Tibial artery (tissue), 4 donors: ENCODE measurements at regions not wholly inside any gene's neighbourhood (a gene's known extent, or its start where the extent isn't known, plus 50 kb on each side); places are given as distances from the start of the nearest gene placed in this dataset.

ENCODE experiments used
- DNase-seq, 2 donors: peaks; one replicate each; pipeline ENCODE4 v3.0.0-alpha.2; 2019
- H3K27ac ChIP-seq, 2 donors: fragments of 200-600 bp; sonication (generic) in 1 of 2; 1 replicate in 1 of 2; 2 replicates in 1 of 2; pipeline ENCODE4 v1.5.1; 2018 to 2019; ENCODE audit warnings: mild to moderate bottlenecking in 1 of 2
- H3K27me3 ChIP-seq, 2 donors: fragments of 200-600 bp; sonication (generic) in 1 of 2; one replicate each; pipeline versions ENCODE4 v1.5.1 to v1.6.0; 2016 to 2019
- H3K36me3 ChIP-seq, 3 donors: fragments of 200-600 bp; sonication (generic) in 2 of 3; one replicate each; pipeline ENCODE4 v1.5.1; 2016 to 2019; ENCODE audit warnings: mild to moderate bottlenecking in 2 of 3
- H3K4me1 ChIP-seq, 4 donors: fragments of 200-600 bp; sonication (generic) in 2 of 4; 1 replicate in 3 of 4; 2 replicates in 1 of 4; pipeline ENCODE4 v1.5.1; 2016 to 2019
- H3K4me3 ChIP-seq, 2 donors: fragments of 200-600 bp; sonication (generic) in 1 of 2; 1 replicate in 1 of 2; 2 replicates in 1 of 2; pipeline ENCODE4 v1.5.1; 2018 to 2019; ENCODE audit warnings: mild to moderate bottlenecking in 2 of 2
- H3K9me3 ChIP-seq, 3 donors: fragments of 200-600 bp; sonication (generic) in 1 of 3; one replicate each; pipeline ENCODE4 v1.5.1; 2016 to 2019
- CTCF ChIP-seq, 2 experiments: fragments of 200-600 bp in 1 of 2; fragments of 450-650 bp in 1 of 2; IDR thresholded peaks; one replicate each; pipeline ENCODE4 v1.5.1; 2017 to 2019; ENCODE audit warnings: antibody characterized with exemption in 2 of 2, mild to moderate bottlenecking in 1 of 2, moderate library complexity in 1 of 2
- intact Hi-C: fragments of 100-400 bp; cut with DNase I; formaldehyde crosslinking; loops from one replicate; pipeline ENCODE4 v1.15.0; 2023; ENCODE audit warnings: low total_unique reads

DNA sequence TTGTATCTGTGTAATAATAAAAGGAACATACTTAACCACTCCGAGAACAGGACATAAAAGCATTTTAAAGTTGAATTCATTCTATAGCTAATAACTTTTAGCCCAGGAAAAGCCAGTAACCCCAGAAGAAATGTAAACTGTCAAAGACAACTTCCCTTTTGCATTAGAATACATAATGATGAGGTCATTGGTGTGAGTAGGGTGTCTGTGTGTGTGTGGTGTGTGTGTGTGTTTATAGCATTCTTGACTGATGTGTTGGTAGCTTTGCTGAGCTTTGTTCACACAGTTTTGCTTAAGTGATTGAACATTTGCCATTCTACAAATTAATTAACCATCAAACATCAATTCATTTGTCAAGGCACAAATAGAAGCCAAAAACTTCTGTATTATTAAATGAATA is 559.6 kb downstream of the ARAP2 start:
- no peak overlapping the region for H3K27ac ChIP-seq
- H3K36me3 ChIP-seq = no peaks in the 10 kb centered on the region
- H3K9me3 ChIP-seq = no peaks in the 10 kb centered on the region
- H3K4me1 ChIP-seq = no peaks in the 10 kb centered on the region
- DNase-seq = no peak
- H3K27me3 ChIP-seq = no peaks in the 10 kb centered on the region
- TF ChIP-seq CTCF (IDR thresholded peaks at IDR 0.05) = no peak
- intact Hi-C loops = no loop called here
- H3K4me3 ChIP-seq = no peak overlapping the region

DNA sequence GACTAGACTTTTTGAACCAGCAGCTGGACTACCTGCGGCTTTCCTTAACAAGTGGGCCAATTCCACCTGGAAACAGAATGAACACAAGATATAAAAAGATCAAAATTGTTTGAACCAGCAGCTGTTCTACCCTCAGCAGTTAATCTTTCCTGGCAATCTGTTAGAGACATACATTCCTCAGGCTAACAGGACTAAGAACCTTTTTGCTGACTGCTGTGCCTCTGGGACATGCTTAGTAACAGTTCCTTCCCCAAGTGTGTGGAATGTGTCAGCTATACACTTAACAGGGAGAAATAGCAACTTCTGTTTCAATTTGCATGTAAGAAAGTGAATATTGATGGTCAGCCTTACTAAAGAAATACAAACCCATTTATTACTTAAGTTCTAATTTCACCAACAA is 554.4 kb downstream of the ARAP2 start:
- intact Hi-C loops = no loop called here

DNA sequence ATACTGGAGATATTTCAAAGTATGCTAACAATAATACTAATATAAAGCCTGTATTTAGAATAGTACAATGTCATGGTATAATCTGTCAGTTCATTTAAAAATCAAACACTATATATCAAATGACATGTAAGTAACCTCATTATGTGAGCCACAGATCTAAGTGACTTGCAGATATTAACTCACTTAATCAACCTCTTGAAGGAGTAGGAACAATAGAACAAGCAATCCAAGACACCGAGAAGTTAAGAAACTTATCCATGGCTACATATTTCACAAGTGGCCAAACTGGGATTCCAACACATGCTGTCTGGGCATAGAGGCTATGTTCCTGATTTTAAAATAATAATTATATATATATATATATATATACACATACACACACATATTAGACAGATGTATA is 554.0 kb downstream of the ARAP2 start:
- TF ChIP-seq CTCF (IDR thresholded peaks at IDR 0.05) = no peak
- no peak for DNase-seq
- Histone ChIP-seq H3K27me3 (no peaks in the 10 kb centered on the region), H3K4me3 (no peak overlapping the region), H3K36me3 (no peaks in the 10 kb centered on the region), H3K4me1 (no peaks in the 10 kb centered on the region), H3K27ac (no peak overlapping the region), H3K9me3 (no peaks in the 10 kb centered on the region)
- intact Hi-C loops = no loop called here

More for the DNA sequence above, 554.4 kb downstream of the ARAP2 start:
- no peaks in the 10 kb centered on the region for H3K9me3 ChIP-seq
- no peak for TF ChIP-seq CTCF (IDR thresholded peaks at IDR 0.05)
- H3K27ac ChIP-seq = no peak overlapping the region
- H3K36me3 ChIP-seq = no peaks in the 10 kb centered on the region
- no peaks in the 10 kb centered on the region for H3K27me3 ChIP-seq
- no peak for DNase-seq
- no peaks in the 10 kb centered on the region for H3K4me1 ChIP-seq
- no peak overlapping the region for H3K4me3 ChIP-seq

GRCh38 chr4:35695003-35695402 is 549.3 kb downstream of the ARAP2 start:
- H3K9me3 ChIP-seq = no peaks in the 10 kb centered on the region
- no peaks in the 10 kb centered on the region for H3K27me3 ChIP-seq
- H3K4me1 ChIP-seq = no peaks in the 10 kb centered on the region
- no peak for TF ChIP-seq CTCF (IDR thresholded peaks at IDR 0.05)
- DNase-seq = no peak
- no peak overlapping the region for H3K4me3 ChIP-seq
- H3K36me3 ChIP-seq = no peaks in the 10 kb centered on the region
- intact Hi-C loops = no loop called here
- H3K27ac ChIP-seq = no peak overlapping the region

- H3K27ac ChIP-seq = no peak overlapping the region
- no peaks in the 10 kb centered on the region for H3K27me3 ChIP-seq
- intact Hi-C loops = no loop called here
- no peak overlapping the region for H3K4me3 ChIP-seq
- no peak for DNase-seq
- H3K36me3 ChIP-seq = no peaks in the 10 kb centered on the region
- no peak for TF ChIP-seq CTCF (IDR thresholded peaks at IDR 0.05)
- H3K9me3 ChIP-seq = no peaks in the 10 kb centered on the region
- no peaks in the 10 kb centered on the region for H3K4me1 ChIP-seq
Observed at GRCh38 chr4:35695421-35695820, 548.9 kb downstream of the ARAP2 start.

GRCh38 chr4:35697210-35697736 is 547.0 kb downstream of the ARAP2 start:
- Histone ChIP-seq H3K4me1 (no peaks in the 10 kb centered on the region), H3K36me3 (no peaks in the 10 kb centered on the region), H3K27me3 (no peaks in the 10 kb centered on the region), H3K4me3 (no peak overlapping the region), H3K9me3 (no peaks in the 10 kb centered on the region), H3K27ac (no peak overlapping the region)
- no peak for TF ChIP-seq CTCF (IDR thresholded peaks at IDR 0.05)
- intact Hi-C loops = no loop called here
- DNase-seq = no peak
